Uterus (tissue), 2 donors: ENCODE measurements at regions not wholly inside any gene's neighbourhood (a gene's known extent, or its start where the extent isn't known, plus 50 kb on each side); places are given as distances from the start of the nearest gene placed in this dataset.

Experiments
- CTCF ChIP-seq, 4 experiments: fragments of 200-600 bp in 2 of 4; fragments of 450-650 bp in 2 of 4; sonication (generic) in 2 of 4; IDR thresholded peaks; one replicate each; pipeline ENCODE4 v1.5.1; 2016 to 2019; ENCODE audit warnings: antibody characterized with exemption in 4 of 4, mild to moderate bottlenecking in 2 of 4, moderate library complexity in 1 of 4
- POLR2A ChIP-seq, 2 donors: fragments of 450-650 bp; IDR thresholded peaks; one replicate each; pipeline ENCODE4 v1.6.1; 2016; ENCODE audit warnings: antibody characterized with exemption in 2 of 2, mild to moderate bottlenecking in 1 of 2, moderate library complexity in 1 of 2

GRCh38 chr4:187086151-187086550 lies 362.5 kb upstream of the FAT1 start:
- TF ChIP-seq CTCF (IDR thresholded peaks at IDR 0.05): no peak
- no peak for TF ChIP-seq POLR2A (IDR thresholded peaks at IDR 0.05)
